ENCODE measurements at regions not wholly inside any gene's neighbourhood (a gene's known extent, or its start where the extent isn't known, plus 50 kb on each side); places are given as distances from the start of the nearest gene placed in this dataset.

DNA sequence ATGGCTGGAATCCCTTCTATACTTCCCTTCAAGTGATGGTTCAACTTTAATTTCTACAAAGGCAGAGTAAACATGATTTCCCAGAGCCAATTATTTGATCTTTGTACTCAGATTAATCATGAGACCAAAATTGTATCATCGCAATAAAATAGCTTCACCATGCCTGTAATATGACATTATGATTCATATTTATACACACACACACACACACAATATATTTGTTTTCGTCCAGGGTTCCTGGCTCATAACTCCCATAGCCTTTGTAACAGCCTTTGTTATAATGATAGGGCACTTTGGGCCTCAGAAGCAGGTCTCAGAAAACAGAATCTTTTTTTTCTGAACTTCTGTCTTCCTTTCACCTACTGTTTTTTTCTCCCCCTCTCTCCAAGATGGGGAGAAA, 270.6 kb downstream of the ADGRA3 start:
- H3K9ac ChIP-seq (ENCODE audit: low read length), result no peak overlapping the region
- no peaks in the 10 kb centered on the region for H4K20me1 ChIP-seq (ENCODE audit: insufficient read depth, low read length)
- H3K9me2 ChIP-seq (ENCODE audit: low read depth, low read length), result no peaks in the 10 kb centered on the region
- H3K4me1 ChIP-seq (ENCODE audit: insufficient read depth, low read length, severe bottlenecking), result no peaks in the 10 kb centered on the region
- no peak overlapping the region for H3K27ac ChIP-seq (ENCODE audit: low read depth, low read length, poor library complexity, severe bottlenecking)
- H2AFZ ChIP-seq (ENCODE audit: low read length), result no peak overlapping the region
- H3F3A ChIP-seq (ENCODE audit: insufficient read depth, low read length), result no peaks in the 10 kb centered on the region
- H3K36me3 ChIP-seq (ENCODE audit: insufficient read depth, low read length), result no peaks in the 10 kb centered on the region
- no peaks in the 10 kb centered on the region for H3K27me3 ChIP-seq (ENCODE audit: insufficient read depth, low read length)
- H3K4me2 ChIP-seq (ENCODE audit: low read length), result no peak overlapping the region
- H3K4me3 ChIP-seq (ENCODE audit: low read depth, low read length, poor library complexity, severe bottlenecking), result no peak overlapping the region
- no peaks in the 10 kb centered on the region for H3K9me3 ChIP-seq (ENCODE audit: low read length)
- H3K79me2 ChIP-seq (ENCODE audit: insufficient read depth, low read length), result no peaks in the 10 kb centered on the region
- TF ChIP-seq, protein P1, sequence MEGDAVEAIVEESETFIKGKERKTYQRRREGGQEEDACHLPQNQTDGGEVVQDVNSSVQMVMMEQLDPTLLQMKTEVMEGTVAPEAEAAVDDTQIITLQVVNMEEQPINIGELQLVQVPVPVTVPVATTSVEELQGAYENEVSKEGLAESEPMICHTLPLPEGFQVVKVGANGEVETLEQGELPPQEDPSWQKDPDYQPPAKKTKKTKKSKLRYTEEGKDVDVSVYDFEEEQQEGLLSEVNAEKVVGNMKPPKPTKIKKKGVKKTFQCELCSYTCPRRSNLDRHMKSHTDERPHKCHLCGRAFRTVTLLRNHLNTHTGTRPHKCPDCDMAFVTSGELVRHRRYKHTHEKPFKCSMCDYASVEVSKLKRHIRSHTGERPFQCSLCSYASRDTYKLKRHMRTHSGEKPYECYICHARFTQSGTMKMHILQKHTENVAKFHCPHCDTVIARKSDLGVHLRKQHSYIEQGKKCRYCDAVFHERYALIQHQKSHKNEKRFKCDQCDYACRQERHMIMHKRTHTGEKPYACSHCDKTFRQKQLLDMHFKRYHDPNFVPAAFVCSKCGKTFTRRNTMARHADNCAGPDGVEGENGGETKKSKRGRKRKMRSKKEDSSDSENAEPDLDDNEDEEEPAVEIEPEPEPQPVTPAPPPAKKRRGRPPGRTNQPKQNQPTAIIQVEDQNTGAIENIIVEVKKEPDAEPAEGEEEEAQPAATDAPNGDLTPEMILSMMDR (IDR thresholded peaks at IDR 0.05; ENCODE audit: low read length), result no peak
- no peak for TF ChIP-seq EZH2 (IDR thresholded peaks at IDR 0.05; ENCODE audit: borderline replicate concordance, low read length)

DNA sequence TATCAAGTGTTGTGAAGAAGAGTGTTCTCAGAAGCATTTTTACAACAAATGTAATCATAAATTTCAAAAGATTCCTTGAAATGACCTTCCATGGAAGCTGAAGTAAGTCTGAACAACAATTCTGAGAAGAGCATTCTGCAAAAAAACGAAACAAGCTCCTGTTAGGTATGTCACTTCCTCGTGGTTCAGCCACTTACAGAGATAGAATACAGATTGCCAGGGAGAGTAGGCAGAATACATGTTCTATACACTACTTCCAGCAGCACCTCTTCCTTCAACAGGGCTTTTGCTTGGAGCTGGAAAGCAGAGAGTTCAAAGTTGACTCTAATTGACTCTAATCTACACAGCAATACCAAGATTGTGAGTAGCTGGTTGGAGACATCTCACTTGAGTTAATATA, 274.5 kb downstream of the ADGRA3 start:
- H3K4me3 ChIP-seq (ENCODE audit: low read depth, low read length, poor library complexity, severe bottlenecking), result no peak overlapping the region
- H2AFZ ChIP-seq (ENCODE audit: low read length), result no peak overlapping the region
- H3K27me3 ChIP-seq (ENCODE audit: insufficient read depth, low read length), result no peaks in the 10 kb centered on the region
- H4K20me1 ChIP-seq (ENCODE audit: insufficient read depth, low read length), result no peaks in the 10 kb centered on the region
- no peaks in the 10 kb centered on the region for H3K9me3 ChIP-seq (ENCODE audit: low read length)
- H3F3A ChIP-seq (ENCODE audit: insufficient read depth, low read length), result no peaks in the 10 kb centered on the region
- TF ChIP-seq EZH2 (IDR thresholded peaks at IDR 0.05; ENCODE audit: borderline replicate concordance, low read length), result no peak
- TF ChIP-seq, protein P1 (IDR thresholded peaks at IDR 0.05; ENCODE audit: low read length), result no peak
- no peaks in the 10 kb centered on the region for H3K36me3 ChIP-seq (ENCODE audit: insufficient read depth, low read length)
- no peaks in the 10 kb centered on the region for H3K79me2 ChIP-seq (ENCODE audit: insufficient read depth, low read length)
- H3K9ac ChIP-seq (ENCODE audit: low read length), result no peak overlapping the region
- H3K27ac ChIP-seq (ENCODE audit: low read depth, low read length, poor library complexity, severe bottlenecking), result no peak overlapping the region
- no peak overlapping the region for H3K4me2 ChIP-seq (ENCODE audit: low read length)
- H3K4me1 ChIP-seq (ENCODE audit: insufficient read depth, low read length, severe bottlenecking), result no peaks in the 10 kb centered on the region
- H3K9me2 ChIP-seq (ENCODE audit: low read depth, low read length), result no peaks in the 10 kb centered on the region

DNA sequence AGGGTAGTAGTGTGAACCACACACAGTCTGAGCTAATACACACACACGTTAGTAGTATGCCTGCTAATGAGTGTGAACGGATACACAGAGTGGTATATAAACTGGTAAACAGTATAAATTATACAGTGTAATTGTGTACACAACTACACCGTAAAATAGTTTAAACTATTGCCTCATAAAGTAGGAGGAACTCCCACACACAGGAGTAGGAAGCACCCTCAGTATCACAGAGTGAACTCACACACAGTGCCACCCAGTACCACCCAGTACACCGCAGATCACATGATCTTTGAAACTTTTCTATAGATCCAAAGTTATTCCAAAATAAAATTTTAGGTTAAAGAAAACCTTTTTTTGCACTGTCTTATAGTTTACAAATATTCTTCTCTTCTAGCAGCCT, 275.1 kb downstream of the ADGRA3 start:
- Histone ChIP-seq H3K9me3 (ENCODE audit: low read length) (no peaks in the 10 kb centered on the region), H3K4me2 (ENCODE audit: low read length) (no peak overlapping the region), H3K27ac (ENCODE audit: low read depth, low read length, poor library complexity, severe bottlenecking) (no peak overlapping the region), H3K79me2 (ENCODE audit: insufficient read depth, low read length) (no peaks in the 10 kb centered on the region), H3K4me3 (ENCODE audit: low read depth, low read length, poor library complexity, severe bottlenecking) (no peak overlapping the region), H3K36me3 (ENCODE audit: insufficient read depth, low read length) (no peaks in the 10 kb centered on the region), H4K20me1 (ENCODE audit: insufficient read depth, low read length) (no peaks in the 10 kb centered on the region), H3F3A (ENCODE audit: insufficient read depth, low read length) (no peaks in the 10 kb centered on the region), H3K4me1 (ENCODE audit: insufficient read depth, low read length, severe bottlenecking) (no peaks in the 10 kb centered on the region), H3K9me2 (ENCODE audit: low read depth, low read length) (no peaks in the 10 kb centered on the region), H3K9ac (ENCODE audit: low read length) (no peak overlapping the region), H2AFZ (ENCODE audit: low read length) (no peak overlapping the region), H3K27me3 (ENCODE audit: insufficient read depth, low read length) (no peaks in the 10 kb centered on the region)
- TF ChIP-seq EZH2 (IDR thresholded peaks at IDR 0.05; ENCODE audit: borderline replicate concordance, low read length), result no peak
- TF ChIP-seq, protein P1 (IDR thresholded peaks at IDR 0.05; ENCODE audit: low read length), result no peak
